GM21515 (cell line): ENCODE measurements at regions not wholly inside any gene's neighbourhood (a gene's known extent, or its start where the extent isn't known, plus 50 kb on each side); places are given as distances from the start of the nearest gene placed in this dataset.

Experiments used
- ATAC-seq: cut with Tn5 transposase; IDR thresholded peaks from one replicate; pipeline ENCODE4 v1.9.1; 2021; ENCODE audit not compliant: unreplicated experiment

GRCh38 chr2:7701791-7702190 lies 784.6 kb downstream of the RNF144A start:
- ATAC-seq, result no peak

DNA sequence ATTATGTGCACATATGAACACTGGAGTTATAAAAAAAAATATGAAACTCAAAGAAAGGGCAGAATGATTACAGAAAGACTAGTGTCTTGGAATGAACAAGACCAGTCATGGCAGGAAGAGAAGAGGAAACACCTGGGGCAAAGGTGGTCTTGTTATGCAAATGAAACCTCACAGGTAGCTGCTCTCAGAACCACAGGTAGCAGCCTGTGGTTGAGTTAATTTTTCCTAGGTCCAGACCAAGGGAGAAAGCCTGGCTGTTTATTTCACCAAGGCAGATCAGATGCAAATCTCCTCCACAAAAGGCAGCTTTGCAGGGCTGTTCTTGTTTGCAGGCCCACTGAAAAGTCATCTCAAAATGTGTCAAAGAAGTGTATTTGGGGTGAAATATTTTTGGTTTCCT lies 785.8 kb downstream of the RNF144A start:
- ATAC-seq, result no peak

DNA sequence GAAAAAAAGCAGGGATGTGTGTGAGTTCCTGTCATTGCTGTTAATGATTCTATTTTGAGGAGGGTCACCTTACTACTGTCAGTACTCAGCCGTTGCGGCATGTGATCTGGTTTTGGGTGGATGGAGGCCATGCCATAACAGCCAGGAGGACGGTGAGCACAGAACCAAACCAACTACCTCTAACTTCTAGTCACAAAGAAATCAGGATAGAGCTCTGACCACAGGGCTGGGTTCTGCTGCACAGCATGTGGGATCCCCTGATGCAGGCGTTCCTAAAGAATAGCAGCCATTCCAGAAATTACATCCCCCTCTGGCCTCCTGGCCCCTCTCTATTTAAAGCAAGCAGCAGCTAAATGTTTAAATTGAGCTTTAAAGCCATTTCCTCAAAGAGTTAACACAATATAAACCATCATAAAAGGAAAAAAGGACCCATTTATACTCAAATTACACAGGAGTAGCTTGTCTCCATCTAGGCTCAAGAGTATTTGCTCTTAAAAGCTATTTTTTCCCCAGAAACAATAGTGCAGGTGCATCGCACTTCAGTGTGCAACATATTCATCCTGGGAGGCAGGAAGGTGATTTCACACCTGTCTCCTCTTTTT lies 786.4 kb downstream of the RNF144A start:
- ATAC-seq, result no peak

DNA sequence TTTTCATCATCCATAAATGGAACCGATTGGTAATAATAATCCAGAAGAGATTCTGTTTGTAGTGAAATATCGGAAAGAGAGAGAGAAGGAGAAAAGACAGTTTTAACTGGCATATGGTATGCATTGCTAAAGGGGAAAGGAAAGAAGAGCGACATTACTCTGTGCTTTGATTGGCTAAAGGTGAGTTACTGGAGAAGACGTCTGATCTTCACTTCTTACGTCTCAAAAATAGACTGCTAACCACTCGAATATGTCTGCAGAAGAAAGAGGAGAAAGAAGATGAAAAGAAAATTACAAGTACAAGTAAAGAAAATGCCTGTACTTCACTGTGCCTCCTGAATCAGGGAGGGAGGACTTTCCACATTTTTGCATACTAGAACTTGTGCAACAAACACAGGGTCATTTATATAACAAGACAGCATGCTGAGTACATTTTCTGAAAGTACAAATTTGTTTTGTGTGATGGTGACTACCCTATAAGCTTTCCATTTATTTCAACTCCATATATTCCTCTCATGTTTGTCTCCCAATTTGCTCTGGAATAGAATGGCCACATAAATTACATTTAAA lies 787.2 kb downstream of the RNF144A start:
- no peak for ATAC-seq

DNA sequence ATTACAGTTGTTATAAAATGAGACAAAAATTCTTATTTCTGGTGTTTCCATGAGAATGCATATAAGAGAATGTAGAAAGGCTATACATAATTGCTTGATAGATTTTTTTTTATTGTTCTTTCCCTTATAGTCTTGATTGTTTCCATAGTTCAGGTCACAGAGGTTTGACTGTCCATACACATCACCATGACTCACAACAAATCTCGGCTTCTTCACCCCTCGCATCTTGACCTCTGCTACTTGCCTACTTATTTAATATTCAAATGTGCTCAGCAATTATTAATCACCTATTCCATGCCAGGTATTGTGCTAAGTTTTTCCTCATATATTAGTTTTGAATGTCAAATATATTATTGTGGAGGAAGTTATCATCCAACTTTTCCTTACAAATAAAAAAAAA lies 789.6 kb downstream of the RNF144A start:
- no peak for ATAC-seq

DNA sequence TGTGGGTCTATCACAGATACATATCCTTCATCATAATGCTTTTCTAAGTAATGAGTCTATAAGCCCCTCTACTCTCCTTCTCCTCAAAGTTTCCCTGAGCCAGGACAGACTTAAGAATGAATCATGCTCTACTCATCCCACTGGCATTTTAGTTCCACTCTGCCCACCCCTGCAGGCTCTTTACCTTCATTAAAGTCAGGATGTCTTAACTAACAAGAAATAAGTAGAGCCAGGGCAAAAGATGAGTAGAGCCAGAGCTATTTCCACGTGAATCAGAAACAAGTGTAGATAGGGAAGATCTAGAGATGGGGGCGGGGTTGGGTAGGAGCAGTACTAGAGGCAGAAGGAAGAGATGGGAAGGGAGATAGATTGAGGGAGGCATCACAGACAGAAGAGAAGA lies 790.5 kb downstream of the RNF144A start:
- no peak for ATAC-seq

- no peak for ATAC-seq
Measured at GRCh38 chr2:7709907-7710306, 792.7 kb downstream of the RNF144A start.

DNA sequence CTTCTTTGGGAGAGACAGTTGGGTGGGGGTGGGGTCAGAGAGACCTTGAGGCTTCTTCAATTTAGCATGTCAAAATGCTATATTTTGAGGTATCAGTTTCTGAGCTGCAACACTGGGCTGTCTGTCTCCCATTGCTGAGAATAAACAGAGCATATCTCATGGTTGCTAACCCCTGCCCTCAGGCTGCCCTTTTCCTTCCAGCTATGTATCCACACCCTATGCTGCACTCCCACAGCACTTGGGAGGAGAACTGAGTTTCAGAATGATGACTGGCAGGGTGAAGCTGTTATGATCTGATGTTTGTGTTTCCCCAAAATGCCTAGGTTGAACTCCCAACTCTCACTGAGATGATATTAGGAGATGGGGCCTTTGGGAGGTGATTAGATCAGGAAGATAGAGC lies 794.0 kb downstream of the RNF144A start:
- no peak for ATAC-seq

- ATAC-seq, result no peak
Measured at GRCh38 chr2:7719876-7720275, 802.7 kb downstream of the RNF144A start.

DNA sequence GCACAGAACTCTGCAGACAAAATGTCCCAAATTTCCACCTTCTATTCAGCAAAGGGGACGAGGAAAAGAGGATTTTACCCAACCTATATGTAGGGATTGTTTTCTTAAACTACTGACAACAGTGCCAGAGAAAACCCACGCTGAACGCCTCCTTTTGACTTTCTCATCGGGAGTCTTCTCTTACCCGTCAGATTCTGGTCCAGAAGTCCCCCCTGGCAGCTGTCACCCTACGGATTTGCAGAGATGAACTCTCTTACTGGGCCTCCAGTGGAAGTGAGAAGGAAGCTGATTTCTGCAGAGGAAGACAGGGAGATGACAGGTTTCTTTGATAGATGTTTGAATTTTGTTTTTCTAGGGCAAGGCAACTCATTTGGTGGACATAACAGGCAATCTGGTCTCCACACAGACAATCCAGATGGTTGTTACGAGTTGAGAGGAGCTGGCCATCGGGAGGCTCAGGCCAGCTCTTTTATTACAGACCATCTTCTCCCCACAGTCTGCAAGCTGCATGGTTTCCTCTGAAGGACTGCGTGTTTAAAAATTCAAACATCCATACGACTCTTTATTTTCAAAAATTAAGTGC lies 804.3 kb downstream of the RNF144A start:
- ATAC-seq, result no peak

GRCh38 chr2:7722212-7722910 lies 805.1 kb downstream of the RNF144A start:
- peak; percentile 48 for ATAC-seq

- no peak for ATAC-seq
Measured at GRCh38 chr2:7724336-7724735, 807.1 kb downstream of the RNF144A start.

- no peak for ATAC-seq
Measured at GRCh38 chr2:7725171-7725849, 808.1 kb downstream of the RNF144A start.

GRCh38 chr2:7725850-7726242 lies 808.6 kb downstream of the RNF144A start:
- ATAC-seq, result no peak

DNA sequence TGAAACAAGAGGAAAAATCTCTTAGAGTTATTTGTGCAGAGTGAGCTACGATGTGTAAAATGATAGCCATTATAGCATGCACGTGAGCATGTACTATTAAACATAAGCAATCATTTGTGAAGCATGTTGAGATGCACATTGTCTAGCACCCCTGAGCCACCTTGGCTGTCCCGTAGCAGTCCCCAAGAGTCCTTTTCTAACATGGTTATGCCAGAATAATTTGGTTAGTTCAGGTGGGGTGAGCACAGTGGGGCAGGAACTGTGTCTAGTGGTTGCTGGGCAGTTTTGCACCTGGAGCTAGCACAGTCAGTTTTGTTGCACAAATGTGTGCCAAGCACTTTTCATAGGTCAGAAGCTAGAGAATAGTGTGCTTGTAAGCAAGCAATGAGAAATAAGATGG lies 809.8 kb downstream of the RNF144A start:
- ATAC-seq, result no peak

DNA sequence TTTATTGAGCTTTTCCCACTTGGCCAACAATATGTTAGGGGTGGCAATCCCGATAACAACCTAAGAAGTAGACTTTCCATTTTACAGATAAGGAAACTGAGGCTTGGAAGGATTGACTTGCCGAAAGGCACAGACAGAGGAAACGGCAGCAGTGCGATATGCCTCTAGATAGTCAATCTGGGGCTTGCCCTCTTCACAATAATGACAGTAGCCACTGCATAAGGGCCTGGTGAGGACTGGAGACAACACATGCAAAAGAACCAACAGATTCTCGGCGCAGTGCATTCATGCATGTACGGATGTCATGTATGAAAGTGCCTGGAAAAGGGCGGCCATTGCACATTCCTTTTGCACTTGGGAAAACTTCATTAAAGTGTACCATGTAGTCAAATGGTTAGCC lies 811.2 kb downstream of the RNF144A start:
- no peak for ATAC-seq

- no peak for ATAC-seq
Measured at GRCh38 chr2:7730449-7730848, 813.2 kb downstream of the RNF144A start.

GRCh38 chr2:7730990-7731389 lies 813.8 kb downstream of the RNF144A start:
- no peak for ATAC-seq

GRCh38 chr2:7732497-7732896 lies 815.3 kb downstream of the RNF144A start:
- no peak for ATAC-seq

- ATAC-seq, result no peak
Measured at GRCh38 chr2:7736646-7737305, 819.6 kb downstream of the RNF144A start.

- no peak for ATAC-seq
Measured at GRCh38 chr2:7738596-7738995, 821.4 kb downstream of the RNF144A start.
